HK-2 (cell line): ENCODE measurements at regions not wholly inside any gene's neighbourhood (a gene's known extent, or its start where the extent isn't known, plus 50 kb on each side); places are given as distances from the start of the nearest gene placed in this dataset.
A peak's percentile ranks its signal among the peaks of the same experiment; 100 is the strongest.
"Not testable (repeated sequence)": the region's sequence is repeated elsewhere in the genome, so short reads cannot be mapped to it uniquely, and the experiment has no call there.

ENCODE experiments used
- DNase-seq: peaks from one replicate; pipeline ENCODE4 v3.0.0-alpha.2; 2018; ENCODE audit not compliant: unreplicated experiment

DNA sequence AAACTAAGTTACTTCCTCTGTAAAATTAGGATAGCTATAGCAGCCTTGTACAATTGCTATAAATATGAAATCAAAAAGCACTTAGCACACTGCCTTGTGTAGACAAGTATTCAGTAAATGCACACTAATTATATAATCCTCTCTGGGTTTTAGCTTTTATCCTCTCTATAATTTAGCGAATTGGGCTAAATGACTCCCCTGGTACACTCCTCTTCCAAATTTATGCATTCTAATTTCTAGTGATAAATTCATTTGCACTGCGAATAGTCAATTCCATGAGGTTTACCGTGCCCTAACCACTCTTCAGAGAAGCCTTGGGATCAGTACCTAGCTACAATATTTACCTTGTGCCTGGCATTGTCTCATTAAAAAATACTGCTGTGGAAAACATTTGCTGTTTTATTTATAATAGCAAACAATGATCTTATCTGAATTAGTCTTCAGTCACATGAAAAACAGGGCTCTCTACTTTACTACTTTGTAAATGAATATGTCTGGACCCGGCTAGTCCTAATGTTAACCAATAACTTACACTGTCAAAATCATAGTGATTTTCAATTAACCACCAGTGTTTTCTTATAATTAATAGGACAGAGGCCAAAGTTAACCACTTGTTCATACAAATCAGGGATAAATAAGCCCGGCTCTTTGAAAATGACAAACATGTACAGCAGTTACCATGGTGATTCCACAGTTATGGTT lies 577.9 kb downstream of the IPMK start:
- DNase-seq: no peak

DNA sequence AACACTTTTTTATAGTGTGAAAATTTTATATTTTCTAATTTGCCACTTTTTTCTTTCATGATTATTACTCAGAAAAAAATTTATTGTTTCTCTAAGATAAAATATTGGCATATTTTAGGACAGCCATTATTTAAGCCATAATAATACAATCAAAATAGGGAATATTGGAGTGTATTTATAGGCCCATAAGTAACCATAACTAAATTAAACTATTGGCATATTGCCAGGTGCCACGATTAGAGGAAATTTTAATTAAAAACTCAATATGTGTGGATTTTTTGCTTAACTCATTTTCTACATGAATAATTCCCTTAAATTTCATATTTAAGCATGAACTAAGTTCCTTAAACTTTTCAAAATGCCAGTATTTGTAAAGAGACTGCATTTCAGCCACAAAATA lies 587.8 kb downstream of the IPMK start:
- no peak for DNase-seq

DNA sequence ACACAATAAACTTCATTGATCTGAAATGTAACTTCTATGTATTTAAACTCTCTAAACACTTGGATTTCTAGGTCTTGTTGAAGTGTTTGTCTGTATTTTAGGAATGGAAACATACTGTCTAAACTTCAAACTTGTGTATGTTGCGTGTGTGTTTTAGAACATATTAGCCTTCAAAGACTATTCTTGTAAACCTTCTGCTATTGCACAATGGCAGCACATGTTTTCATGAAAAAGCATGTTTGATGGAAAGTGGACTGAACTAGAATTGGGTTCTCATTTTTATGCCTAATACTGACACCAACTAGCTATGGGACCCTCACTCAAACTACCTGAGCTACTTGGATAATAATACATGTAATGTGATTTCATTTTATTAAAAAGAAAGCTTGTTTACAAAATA lies 592.6 kb downstream of the IPMK start:
- no peak for DNase-seq

DNA sequence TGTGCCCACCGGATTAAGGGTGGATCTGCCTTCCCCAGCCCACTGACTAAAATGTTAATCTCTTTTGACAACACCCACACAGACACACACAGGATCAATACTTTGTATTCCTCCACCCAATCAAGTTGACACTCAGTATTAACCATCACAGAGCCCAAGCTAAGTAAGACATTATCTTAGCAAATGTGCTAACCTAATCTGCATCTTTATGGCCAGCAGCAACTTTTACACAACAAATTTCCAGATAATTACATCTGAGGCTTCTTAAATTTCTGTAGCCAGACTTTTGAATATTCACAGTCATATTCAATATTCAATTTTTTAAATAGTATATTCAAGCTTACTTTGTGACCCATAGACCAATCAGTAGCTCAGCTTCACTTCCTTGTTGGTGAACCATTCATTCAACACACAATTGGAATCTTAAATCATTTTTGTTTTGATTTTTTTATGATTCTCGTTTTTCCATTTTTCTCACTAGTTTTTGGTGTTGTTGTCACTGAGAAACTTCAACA lies 594.2 kb downstream of the IPMK start:
- no peak for DNase-seq

DNA sequence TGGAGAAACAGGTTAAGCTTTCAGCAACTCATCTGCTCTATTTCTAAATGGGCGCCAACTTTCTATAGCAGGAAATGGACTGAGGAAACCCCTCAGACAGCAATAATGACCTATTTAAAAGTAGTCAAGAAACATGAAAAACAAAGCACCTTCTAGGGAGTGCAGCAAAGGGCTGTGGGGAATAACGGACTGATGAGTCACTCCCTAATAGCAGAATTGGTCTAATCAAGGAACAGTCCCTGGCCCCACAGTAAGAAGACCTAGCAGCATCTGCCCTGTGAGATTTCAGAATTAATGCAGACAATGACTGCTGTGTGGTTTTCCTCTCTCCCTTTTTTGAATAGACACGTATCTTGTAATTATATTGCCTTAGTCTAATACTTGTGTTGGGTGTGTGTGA lies 602.9 kb downstream of the IPMK start:
- DNase-seq: no peak

DNA sequence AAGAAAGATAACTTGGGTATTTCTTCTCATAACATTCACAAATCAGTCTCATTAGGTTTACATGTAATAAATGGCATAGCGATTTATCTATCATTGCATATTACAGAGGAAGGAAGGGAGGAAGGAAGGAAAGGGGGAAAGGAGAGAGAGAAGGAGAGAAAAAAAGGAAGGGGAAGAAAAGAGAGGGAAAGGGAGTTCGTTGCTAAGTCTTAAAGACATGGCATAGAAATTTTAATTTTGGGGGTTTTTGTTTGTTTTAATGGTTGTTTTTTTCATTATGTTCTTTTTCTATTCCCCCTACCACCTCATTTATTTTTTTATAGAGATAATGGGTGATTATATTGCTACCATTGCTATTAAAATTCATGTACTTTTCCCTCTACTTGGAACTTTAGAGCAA lies 604.3 kb downstream of the IPMK start:
- DNase-seq: no peak

DNA sequence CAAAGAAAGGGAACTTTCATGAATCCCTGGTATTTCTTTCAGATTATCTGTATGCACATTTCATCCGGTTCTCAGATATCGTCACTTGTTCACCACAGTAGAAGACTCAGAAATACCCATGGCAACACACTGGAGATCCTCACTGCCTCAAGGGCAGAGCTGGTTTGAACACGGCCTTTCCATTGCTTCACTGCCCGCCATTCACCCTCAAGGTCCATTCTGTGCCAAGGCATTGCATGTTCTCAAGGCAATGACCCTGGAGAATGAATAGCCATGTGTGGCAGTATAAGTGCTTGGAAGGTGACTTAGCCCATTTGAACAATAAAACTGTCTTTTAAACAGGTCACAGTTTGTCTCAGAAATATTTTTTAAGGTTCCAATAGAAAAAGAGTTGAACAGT lies 606.5 kb downstream of the IPMK start:
- no peak for DNase-seq

DNA sequence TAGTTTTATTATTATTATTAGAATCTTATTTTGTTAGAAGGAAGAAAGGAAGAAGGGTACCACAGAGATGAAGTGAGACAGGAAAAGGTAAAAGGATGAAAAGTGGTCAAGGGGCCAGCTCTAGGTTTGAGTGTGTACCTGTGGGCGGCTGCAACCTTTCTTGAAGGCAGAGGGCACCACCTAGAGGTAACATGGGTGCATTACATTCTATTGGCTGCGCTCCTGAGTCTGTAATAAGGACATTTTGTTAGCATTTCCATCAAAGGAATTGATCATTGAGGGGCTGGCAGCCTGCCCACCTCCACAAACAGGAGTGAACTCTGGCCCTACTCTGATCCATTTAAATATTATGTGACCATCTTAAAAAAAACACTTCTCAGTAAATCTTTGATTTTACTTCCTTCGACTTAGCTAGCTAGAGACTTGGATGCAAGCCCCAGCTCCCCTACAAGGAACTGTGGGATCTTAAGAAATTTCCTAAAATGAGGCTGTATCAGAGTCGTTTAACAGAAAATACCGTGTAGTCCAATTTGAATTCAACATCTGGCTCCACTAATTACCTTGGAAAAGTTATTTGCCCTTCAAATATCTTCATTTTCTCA lies 610.4 kb downstream of the IPMK start:
- peak; percentile 68 for DNase-seq

DNA sequence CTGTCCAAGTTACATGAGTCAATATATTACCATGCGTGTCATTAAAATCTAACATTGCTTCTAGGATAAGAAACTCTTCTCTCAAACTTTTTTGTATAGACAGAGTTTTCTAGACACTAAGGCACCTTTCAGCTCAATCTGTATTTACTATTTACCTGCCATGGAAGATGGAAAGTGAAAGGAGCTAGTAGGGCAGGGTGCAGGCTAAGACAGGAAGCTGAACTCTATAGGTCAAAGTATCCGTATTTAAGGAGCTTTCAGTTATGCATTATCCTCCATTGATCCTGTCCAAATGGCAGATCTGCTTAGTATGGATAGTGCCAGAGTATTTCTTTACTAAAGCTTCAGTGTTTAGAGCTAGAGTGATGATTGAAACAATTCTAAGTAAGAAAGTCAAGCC lies 612.8 kb downstream of the IPMK start:
- DNase-seq: no peak

DNA sequence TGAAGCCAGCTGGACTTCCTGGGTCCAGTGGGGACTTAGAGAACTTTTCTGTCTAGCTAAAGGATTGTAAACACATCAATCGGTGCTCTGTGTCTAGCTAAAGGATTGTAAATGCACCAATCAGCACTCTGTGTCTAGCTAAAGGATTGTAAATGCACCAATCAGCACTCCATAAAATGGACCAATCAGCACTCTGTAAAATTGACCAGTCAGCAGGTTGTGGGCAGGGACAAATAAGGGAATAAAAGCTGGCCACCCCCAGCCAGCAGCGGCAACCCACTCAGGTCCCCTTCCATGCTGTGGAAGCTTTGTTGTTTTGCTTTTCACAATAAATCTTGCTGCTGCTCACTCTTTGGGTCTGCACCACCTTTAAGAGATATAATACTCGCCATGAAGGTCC lies 622.6 kb downstream of the IPMK start:
- DNase-seq: not testable (repeated sequence)

DNA sequence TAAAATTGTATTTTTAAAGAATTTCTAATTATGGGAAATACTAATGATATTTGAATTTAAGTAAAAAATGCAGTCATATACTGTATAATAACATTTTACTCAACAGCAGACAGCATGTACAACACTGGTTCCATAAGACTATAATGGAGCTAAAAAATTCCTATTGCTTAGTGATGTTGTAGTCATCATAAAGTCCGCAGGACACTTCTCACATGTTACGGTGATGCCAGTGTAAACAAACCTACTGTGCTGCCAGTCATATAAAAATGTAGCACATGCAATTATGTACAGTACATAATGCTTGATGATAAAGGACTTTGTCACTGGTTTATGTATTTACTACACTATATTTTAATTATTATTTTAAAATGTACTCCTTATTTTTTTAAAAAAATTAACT lies 629.3 kb downstream of the IPMK start:
- no peak for DNase-seq

DNA sequence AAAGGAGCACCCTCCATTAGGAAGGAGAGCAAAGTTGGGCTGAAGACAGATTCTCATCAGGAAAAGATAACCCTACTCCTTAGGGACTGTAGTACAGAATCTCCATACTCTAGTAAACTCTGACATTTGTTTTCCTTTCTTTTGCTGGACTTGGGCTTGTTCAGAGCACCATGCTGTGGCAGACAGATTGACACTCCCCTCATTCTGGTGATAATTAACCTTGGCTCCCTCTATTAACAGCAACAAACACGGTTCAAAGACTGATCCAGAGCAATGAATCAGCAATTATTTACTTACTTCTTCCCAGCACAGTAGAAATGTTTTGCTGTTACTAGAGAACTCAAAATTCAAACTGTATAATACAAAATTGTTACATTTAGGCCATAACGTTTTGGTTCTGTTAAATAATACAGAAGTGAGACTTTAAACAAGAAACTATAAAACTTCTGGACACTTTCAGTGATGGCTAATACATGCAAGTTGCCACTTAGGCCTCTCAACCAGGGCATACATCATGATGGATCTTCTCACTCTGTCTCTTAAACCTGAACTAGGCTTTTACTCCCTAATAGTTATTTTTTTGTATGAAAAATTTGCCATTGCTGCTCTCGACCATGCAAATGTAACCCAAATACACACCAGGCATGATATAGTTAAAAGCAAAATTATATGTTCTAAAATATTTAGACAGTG lies 639.0 kb downstream of the IPMK start:
- peak; percentile 5 for DNase-seq

DNA sequence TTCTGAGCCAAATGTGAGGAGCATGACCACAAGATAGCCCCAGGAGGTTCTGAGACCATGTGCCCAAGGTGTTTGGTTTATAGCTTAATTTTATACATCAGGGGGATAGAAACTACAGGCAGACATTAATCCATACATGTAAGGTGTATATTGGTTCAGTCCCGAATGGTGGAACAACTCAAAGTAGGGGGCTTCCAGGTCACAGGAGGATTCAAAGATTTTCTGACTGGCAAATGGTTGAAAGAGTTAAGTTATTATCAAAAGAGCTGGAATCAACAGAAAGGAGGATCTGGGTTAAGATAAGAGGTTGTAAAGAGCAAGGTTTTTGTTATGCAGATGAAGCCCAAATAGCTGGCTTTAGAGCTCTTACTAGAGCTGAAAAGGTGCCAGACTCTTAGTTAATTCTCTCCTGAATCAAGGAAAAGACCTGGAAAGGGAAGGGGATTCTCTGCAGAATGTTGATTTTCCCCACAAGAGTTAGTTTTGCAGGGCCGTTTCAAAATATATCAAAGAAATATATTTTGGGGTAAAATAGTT lies 640.0 kb downstream of the IPMK start:
- DNase-seq: no peak

DNA sequence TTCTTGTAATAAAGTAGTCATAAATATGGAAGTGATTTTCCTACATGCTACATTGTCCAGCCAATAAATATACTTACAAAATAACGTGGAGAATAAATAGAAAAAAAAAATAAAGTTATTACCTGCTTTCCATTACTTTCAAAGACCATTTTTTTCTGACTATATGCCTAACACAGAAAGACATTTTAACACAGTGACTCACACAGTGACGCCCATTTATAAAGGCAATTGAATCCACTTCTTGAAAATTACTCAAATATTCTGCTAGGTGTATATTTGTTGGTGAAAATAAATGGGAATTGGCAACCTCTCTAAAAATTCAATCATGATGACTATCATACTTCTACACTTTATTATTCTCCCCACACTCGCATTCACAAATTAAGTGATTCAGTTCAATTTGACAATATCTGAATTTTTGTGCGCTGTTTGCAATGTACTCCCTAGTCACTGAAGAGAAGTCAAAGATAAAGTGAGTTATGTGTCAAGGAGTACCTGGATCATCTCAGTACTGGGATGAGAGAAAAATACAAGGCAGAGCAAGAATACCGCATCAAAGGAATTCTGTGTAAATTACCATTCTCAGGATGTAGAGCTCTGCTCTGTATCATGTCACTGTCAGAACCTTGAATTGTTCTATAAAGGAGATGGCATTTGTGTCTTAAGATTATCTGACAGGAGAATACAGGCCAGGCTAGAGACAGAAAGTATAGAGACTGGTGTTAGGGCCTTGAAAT lies 642.7 kb downstream of the IPMK start:
- DNase-seq: no peak

DNA sequence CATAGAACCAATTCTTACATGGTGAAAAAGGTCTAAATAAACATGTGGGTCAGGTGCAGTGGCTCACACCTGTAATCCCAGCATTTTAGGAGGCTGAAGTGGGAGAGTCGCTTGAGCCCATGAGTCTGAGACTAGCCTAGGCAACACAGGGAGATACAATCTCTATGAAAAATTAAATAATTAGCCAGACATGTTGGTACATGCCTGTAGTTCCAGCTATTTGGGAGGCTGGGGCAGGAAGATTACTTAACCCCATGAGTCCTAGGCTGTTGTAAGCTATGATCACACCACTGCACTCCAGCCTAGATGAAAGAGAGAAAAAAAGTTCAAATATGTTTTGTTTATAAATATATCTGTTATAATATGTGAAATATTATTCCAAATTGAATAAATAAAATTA lies 643.6 kb downstream of the IPMK start:
- no peak for DNase-seq

DNA sequence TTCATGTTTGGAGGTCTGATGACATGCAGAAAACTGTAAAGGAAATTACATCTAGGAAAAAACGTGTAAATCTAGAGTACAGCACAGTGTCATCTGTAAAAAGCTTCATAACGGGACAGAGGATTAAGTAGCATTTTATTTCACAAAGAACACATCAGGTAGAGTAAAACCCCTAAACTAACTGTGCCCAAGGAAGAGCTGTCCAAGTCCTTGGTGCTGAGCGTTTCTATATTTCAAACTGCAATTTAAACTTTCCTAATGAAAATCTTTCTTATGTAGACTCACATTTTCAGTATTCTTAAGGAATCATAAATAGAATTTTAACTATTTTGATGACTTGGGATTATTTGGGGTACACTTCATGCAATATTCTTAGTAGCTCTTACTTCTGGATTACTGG lies 646.2 kb downstream of the IPMK start:
- no peak for DNase-seq

DNA sequence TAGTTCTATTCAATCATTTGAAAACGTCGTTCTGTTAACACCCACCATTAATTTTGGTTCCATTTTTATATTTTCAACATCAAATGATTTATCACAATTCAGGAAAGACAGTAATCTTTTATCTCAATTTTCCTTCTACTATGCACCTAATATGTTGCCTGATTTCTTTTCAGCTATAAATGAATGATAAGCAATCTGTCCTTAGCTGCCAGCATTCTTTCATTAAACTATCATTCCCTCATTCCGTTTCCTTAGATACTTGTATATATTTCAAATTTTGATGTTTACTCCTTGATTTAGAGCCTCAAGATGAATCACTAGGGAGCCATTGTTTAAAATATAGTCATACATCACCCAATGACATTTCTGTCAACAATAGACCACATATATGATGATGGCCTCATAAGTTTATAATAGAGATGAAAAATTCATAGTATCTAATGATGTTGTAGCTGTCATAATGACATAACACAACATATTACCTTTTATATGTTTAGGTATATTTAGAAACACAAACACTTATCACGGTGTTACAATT lies 661.7 kb downstream of the IPMK start:
- DNase-seq: no peak

DNA sequence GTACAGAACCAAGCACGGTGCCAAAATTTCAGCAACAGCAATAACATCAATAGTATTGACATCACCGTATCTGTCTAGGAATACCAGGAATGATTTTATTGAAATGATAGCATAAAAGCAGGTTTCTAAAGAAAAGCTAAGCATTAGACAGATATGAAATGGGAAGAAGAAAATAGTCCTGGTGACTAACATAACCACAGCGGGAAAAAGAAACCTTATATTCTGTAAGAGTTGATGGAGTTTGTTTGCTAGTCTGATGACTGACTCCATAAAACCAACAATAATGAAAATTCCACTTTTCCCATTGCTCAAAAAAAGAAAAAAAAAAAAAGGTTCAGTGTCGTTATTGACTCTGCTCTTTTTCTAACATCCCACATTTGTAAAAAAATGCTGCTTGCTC lies 668.3 kb downstream of the IPMK start:
- no peak for DNase-seq

DNA sequence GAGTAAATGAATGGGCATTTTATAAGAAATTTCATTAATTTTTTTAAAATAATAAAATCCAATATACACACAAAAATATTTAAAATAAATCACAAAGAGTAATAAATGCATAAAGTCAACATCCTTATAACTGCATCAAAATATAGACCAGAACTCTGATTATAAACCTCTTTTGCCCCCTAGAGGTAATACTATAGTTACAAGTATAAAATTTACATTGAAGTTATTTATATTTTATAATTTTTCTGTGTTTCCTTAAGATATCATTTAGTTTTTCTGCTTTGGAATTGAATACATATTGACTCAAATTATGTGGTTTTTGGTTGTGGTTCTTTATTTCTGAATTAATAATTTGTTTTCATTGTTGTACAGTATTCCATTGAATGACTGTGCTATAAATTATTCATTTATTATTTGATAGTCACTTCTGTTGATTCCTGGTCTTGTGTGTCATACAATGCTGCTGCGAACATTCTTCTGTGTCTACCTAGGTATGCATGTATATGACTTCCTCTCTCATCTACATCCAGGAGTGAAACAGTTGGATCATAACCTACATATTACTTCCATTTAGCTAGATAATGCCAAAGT lies 673.6 kb downstream of the IPMK start:
- DNase-seq: no peak

DNA sequence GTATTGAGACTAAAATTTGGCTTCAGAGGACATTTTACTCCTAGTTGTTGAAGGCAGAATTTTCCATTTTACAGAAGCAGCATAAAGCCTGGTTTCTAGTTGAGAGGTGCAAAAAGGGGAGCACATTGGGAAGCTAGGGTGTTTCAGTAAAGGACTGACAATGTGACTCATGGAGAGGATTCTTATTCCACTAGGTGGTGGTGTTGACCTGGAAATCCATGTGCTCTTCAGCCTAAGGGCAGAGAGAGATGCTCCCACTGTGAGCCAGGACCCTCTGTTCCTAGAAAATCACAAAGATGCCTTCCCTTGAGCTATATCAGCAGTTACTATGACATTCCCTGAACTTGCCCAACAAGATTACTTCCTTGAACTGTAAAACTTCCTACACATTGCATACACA lies 687.8 kb downstream of the IPMK start:
- DNase-seq: peak; percentile 27

DNA sequence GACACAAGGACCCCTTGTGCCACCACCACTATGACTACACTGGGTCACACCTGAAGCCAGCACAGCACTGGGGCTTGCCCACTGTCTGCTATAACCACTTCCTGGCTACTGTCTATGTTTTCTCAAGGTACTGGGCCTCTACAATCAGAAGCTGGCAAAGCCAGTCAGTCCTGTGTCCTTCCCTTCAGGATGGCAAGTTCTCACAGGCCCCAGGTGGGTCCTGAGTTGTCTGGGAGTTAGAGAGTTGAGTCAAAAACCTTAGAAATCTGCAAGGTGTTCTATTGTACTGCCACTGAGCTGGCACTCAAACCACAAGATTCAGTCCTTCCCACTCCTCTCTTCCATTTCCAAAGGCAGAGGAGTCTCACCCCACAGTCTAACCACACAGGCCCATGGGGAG lies 705.5 kb downstream of the IPMK start:
- DNase-seq: no peak

DNA sequence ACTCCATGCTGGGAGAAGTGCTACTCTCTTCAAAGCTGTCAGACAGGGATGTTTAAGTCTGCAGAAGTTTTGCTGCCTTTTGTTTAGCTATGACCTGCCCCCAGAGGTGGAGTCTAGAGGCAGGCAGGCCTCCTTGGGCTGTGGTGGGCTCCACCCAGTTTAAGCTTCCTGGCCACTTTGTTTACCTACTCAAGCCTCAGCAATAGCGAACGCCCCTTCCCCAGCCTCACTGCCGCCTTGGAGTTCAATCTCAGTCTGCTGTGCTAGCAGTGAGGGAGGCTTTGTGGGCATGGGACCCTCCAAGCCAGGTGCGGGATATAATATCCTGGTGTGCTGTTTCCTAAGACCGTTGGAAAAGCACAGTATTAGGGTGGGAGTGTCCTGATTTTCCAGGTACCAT lies 715.9 kb downstream of the IPMK start:
- DNase-seq: not testable (repeated sequence)
